Endothelial cell (in vitro differentiated cells): ENCODE measurements at regions not wholly inside any gene's neighbourhood (a gene's known extent, or its start where the extent isn't known, plus 50 kb on each side); places are given as distances from the start of the nearest gene placed in this dataset.

Experiments used
- DNase-seq: peaks from one replicate; pipeline ENCODE4 v3.0.0; 2021; ENCODE audit warnings: low spot score
- H3K27ac Mint-ChIP-seq: one replicate; pipeline ENCODE4 v1.8.0; 2021; ENCODE audit warnings: mixed read lengths, inconsistent platforms; ENCODE audit not compliant: unreplicated experiment
- H3K27me3 Mint-ChIP-seq: one replicate; pipeline ENCODE4 v1.8.0; 2021; ENCODE audit warnings: mild to moderate bottlenecking, moderate library complexity, mixed read lengths, inconsistent platforms; ENCODE audit not compliant: unreplicated experiment
- H3K36me3 Mint-ChIP-seq: one replicate; pipeline ENCODE4 v1.8.0; 2021; ENCODE audit warnings: mild to moderate bottlenecking, low read depth, mixed read lengths, inconsistent platforms; ENCODE audit not compliant: unreplicated experiment
- H3K4me1 Mint-ChIP-seq: one replicate; pipeline ENCODE4 v1.8.0; 2021; ENCODE audit warnings: mild to moderate bottlenecking, mixed read lengths, inconsistent platforms; ENCODE audit not compliant: unreplicated experiment
- H3K4me3 Mint-ChIP-seq: one replicate; pipeline ENCODE4 v1.8.0; 2021; ENCODE audit warnings: mild to moderate bottlenecking, mixed read lengths, inconsistent platforms; ENCODE audit not compliant: unreplicated experiment
- H3K9me3 Mint-ChIP-seq: one replicate; pipeline ENCODE4 v1.8.0; 2021; ENCODE audit warnings: mixed read lengths, inconsistent platforms; ENCODE audit not compliant: unreplicated experiment
- TF ChIP-seq, protein P1 (sequence below): fragments of 200-600 bp; sonication (generic); IDR thresholded peaks from one replicate; pipeline ENCODE4 v1.5.0; 2021; ENCODE audit warnings: antibody characterized with exemption; ENCODE audit not compliant: unreplicated experiment

- Mint-ChIP-seq H3K27ac (no peak overlapping the region), H3K9me3 (no peaks in the 10 kb centered on the region), H3K36me3 (no peaks in the 10 kb centered on the region), H3K4me3 (no peak overlapping the region), H3K27me3 (peaks cover 1% of the 10 kb centered on the region), H3K4me1 (no peaks in the 10 kb centered on the region)
- no peak for DNase-seq
- TF ChIP-seq, protein P1, sequence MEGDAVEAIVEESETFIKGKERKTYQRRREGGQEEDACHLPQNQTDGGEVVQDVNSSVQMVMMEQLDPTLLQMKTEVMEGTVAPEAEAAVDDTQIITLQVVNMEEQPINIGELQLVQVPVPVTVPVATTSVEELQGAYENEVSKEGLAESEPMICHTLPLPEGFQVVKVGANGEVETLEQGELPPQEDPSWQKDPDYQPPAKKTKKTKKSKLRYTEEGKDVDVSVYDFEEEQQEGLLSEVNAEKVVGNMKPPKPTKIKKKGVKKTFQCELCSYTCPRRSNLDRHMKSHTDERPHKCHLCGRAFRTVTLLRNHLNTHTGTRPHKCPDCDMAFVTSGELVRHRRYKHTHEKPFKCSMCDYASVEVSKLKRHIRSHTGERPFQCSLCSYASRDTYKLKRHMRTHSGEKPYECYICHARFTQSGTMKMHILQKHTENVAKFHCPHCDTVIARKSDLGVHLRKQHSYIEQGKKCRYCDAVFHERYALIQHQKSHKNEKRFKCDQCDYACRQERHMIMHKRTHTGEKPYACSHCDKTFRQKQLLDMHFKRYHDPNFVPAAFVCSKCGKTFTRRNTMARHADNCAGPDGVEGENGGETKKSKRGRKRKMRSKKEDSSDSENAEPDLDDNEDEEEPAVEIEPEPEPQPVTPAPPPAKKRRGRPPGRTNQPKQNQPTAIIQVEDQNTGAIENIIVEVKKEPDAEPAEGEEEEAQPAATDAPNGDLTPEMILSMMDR = no peak
Observed at GRCh38 chr5:165351342-165351741, 1845.9 kb downstream of the MAT2B start.

- TF ChIP-seq, protein P1 = no peak
- H3K4me1 Mint-ChIP-seq = peaks cover 2% of the 10 kb centered on the region
- H3K27me3 Mint-ChIP-seq = peaks cover 3% of the 10 kb centered on the region
- DNase-seq = no peak
- H3K27ac Mint-ChIP-seq = no peak overlapping the region
- H3K9me3 Mint-ChIP-seq = no peaks in the 10 kb centered on the region
- no peaks in the 10 kb centered on the region for H3K36me3 Mint-ChIP-seq
- no peak overlapping the region for H3K4me3 Mint-ChIP-seq
Observed at GRCh38 chr5:165360366-165360765, 1854.9 kb downstream of the MAT2B start.

DNA sequence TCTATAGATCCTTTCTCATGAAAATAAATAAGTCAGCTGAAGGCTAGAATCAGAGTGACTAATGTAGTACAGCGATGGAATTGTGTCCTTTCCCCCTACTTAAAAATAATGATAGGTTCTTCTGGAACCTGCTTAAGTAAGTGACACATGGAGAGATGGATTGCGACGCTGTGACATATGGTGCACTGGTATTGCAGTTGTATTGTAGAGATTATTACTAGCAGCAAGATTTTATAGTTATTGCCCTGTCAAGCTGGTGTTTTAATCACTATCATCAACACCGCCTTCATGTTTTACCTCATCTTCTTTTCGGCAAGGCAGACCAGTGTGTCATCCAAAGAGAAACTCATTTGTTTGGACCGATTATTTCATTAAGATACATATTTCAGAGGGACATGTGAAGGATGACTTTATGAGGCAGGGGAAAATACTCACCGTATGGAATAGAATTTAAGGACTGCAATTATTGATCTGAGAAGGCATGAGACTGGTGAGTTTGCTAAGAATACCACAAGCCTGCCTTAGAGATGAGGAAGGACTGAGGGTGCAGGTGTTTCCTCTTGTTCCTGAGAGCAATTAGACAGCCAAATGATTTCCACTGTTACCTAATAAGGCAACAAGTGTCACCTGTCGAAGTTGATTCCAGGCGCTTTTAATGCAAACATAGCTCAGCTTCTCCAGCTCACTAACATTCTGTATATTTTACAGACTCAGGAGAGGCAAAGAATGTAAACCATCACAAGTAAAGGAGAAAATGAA, 1855.5 kb downstream of the MAT2B start:
- H3K4me3 Mint-ChIP-seq = no peak overlapping the region
- peaks cover 2% of the 10 kb centered on the region for H3K4me1 Mint-ChIP-seq
- H3K27ac Mint-ChIP-seq = no peak overlapping the region
- no peaks in the 10 kb centered on the region for H3K36me3 Mint-ChIP-seq
- no peaks in the 10 kb centered on the region for H3K9me3 Mint-ChIP-seq
- H3K27me3 Mint-ChIP-seq = peaks cover 2% of the 10 kb centered on the region
- TF ChIP-seq, protein P1 = no peak
- no peak for DNase-seq

DNA sequence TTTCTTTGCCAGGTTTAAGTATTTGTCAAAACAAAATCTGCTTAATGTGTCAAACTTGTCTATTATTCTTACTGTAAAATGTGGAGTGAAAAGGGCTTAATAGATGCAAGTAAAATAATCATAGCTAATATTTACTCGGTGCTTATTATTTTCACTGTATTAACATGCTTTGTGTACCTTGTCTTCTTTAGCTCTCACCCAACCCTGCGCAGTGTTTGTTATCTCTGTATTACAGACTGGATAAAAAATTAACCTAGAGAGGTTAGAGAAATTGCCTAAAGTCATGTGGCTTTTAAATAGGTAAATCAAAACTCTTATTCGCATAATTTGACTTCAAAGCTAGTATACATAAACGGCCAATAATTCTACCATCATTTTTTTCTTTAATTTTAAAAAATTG, 1864.8 kb downstream of the MAT2B start:
- Mint-ChIP-seq H3K9me3 (no peaks in the 10 kb centered on the region), H3K4me1 (no peaks in the 10 kb centered on the region), H3K4me3 (no peak overlapping the region), H3K27me3 (no peaks in the 10 kb centered on the region), H3K27ac (no peak overlapping the region), H3K36me3 (no peaks in the 10 kb centered on the region)
- no peak for DNase-seq
- TF ChIP-seq, protein P1 = no peak

- no peaks in the 10 kb centered on the region for H3K4me1 Mint-ChIP-seq
- no peaks in the 10 kb centered on the region for H3K9me3 Mint-ChIP-seq
- H3K4me3 Mint-ChIP-seq = no peak overlapping the region
- H3K27ac Mint-ChIP-seq = no peak overlapping the region
- TF ChIP-seq, protein P1 = no peak
- H3K27me3 Mint-ChIP-seq = no peaks in the 10 kb centered on the region
- DNase-seq = no peak
- no peaks in the 10 kb centered on the region for H3K36me3 Mint-ChIP-seq
Observed at GRCh38 chr5:165370794-165371193, 1865.4 kb downstream of the MAT2B start.
